GM18517 (cell line): ENCODE measurements at regions not wholly inside any gene's neighbourhood (a gene's known extent, or its start where the extent isn't known, plus 50 kb on each side); places are given as distances from the start of the nearest gene placed in this dataset.
A peak's percentile ranks its signal among the peaks of the same experiment; 100 is the strongest.

Experiments used
- ATAC-seq: cut with Tn5 transposase; IDR thresholded peaks from one replicate; pipeline ENCODE4 v1.9.1; 2021; ENCODE audit warnings: mild to moderate bottlenecking, moderate library complexity; ENCODE audit not compliant: unreplicated experiment

- no peak for ATAC-seq
Observed at GRCh38 chr3:110711130-110711832, 360.3 kb upstream of the NECTIN3 start.

GRCh38 chr3:110711851-110712516, 359.6 kb upstream of the NECTIN3 start:
- ATAC-seq: no peak

GRCh38 chr3:110727056-110727455, 344.6 kb upstream of the NECTIN3 start:
- no peak for ATAC-seq

- ATAC-seq: no peak
Observed at GRCh38 chr3:110731148-110731547, 340.5 kb upstream of the NECTIN3 start.

- no peak for ATAC-seq
Observed at GRCh38 chr3:110732420-110732819, 339.2 kb upstream of the NECTIN3 start.

- ATAC-seq: no peak
Observed at GRCh38 chr3:110733045-110733444, 338.6 kb upstream of the NECTIN3 start.

GRCh38 chr3:110734524-110734923, 337.1 kb upstream of the NECTIN3 start:
- no peak for ATAC-seq

- peak; percentile 83 for ATAC-seq
Observed at GRCh38 chr3:110736332-110736731, 335.3 kb upstream of the NECTIN3 start.

GRCh38 chr3:110738531-110738930, 333.1 kb upstream of the NECTIN3 start:
- no peak for ATAC-seq

- ATAC-seq: no peak
Observed at GRCh38 chr3:110741891-110742290, 329.7 kb upstream of the NECTIN3 start.

GRCh38 chr3:110743202-110743601, 328.4 kb upstream of the NECTIN3 start:
- ATAC-seq: peak; percentile 54

- ATAC-seq: no peak
Observed at GRCh38 chr3:110743984-110744383, 327.6 kb upstream of the NECTIN3 start.

GRCh38 chr3:110744723-110745122, 326.9 kb upstream of the NECTIN3 start:
- ATAC-seq: no peak

GRCh38 chr3:110749006-110749405, 322.6 kb upstream of the NECTIN3 start:
- ATAC-seq: no peak

- ATAC-seq: no peak
Observed at GRCh38 chr3:110750201-110750600, 321.4 kb upstream of the NECTIN3 start.

GRCh38 chr3:110752307-110752706, 319.3 kb upstream of the NECTIN3 start:
- ATAC-seq: no peak

- no peak for ATAC-seq
Observed at GRCh38 chr3:110753516-110753915, 318.1 kb upstream of the NECTIN3 start.

- ATAC-seq: no peak
Observed at GRCh38 chr3:110754212-110754916, 317.3 kb upstream of the NECTIN3 start.

GRCh38 chr3:110755345-110755744, 316.3 kb upstream of the NECTIN3 start:
- ATAC-seq: no peak

GRCh38 chr3:110756705-110757104, 314.9 kb upstream of the NECTIN3 start:
- ATAC-seq: no peak

GRCh38 chr3:110758208-110758607, 313.4 kb upstream of the NECTIN3 start:
- no peak for ATAC-seq

GRCh38 chr3:110767156-110767555, 304.5 kb upstream of the NECTIN3 start:
- ATAC-seq: no peak
